HL-60 (cell line): ENCODE measurements at regions not wholly inside any gene's neighbourhood (a gene's known extent, or its start where the extent isn't known, plus 50 kb on each side); places are given as distances from the start of the nearest gene placed in this dataset.
A peak's percentile ranks its signal among the peaks of the same experiment; 100 is the strongest.

ENCODE experiments used
- DNase-seq, 2 experiments: peaks; one replicate each; pipeline ENCODE4 v3.0.0-alpha.2; 2010 to 2020; ENCODE audit warnings: low read depth in 1 of 2, low spot score in 1 of 2
- H3K27ac ChIP-seq: fragments of 250-450 bp; sonication (Bioruptor Pico); replicated peaks from 2 replicates; pipeline ENCODE4 v1.5.1; 2020; ENCODE audit warnings: mild to moderate bottlenecking, moderate library complexity
- H3K27me3 ChIP-seq: fragments of 250-450 bp; sonication (Bioruptor Pico); 2 replicates; pipeline ENCODE4 v1.5.1; 2021; ENCODE audit warnings: mild to moderate bottlenecking, moderate library complexity; ENCODE audit not compliant: insufficient read depth, poor library complexity, severe bottlenecking
- H3K4me3 ChIP-seq: replicated peaks from 2 replicates; pipeline ENCODE4 v1.5.1; 2011; ENCODE audit warnings: mild to moderate bottlenecking, control low read depth, low read length; ENCODE audit not compliant: insufficient read depth
- GABPA ChIP-seq: IDR thresholded peaks from 2 replicates; pipeline ENCODE4 v1.6.1; 2012; ENCODE audit warnings: low read depth
- POLR2AphosphoS5 ChIP-seq: IDR thresholded peaks from 2 replicates; pipeline ENCODE4 v1.6.1; 2012; ENCODE audit warnings: low read depth
- SPI1 ChIP-seq: IDR thresholded peaks from 2 replicates; pipeline ENCODE4 v1.6.1; 2012; ENCODE audit warnings: low read depth, mild to moderate bottlenecking, borderline replicate concordance
- TF ChIP-seq, protein P1 (sequence below): IDR thresholded peaks from 2 replicates; pipeline ENCODE4 v1.6.1; 2012; ENCODE audit warnings: low read depth; ENCODE audit not compliant: insufficient replicate concordance
- TF ChIP-seq, protein P2 (sequence below): IDR thresholded peaks from one replicate; pipeline ENCODE4 v1.5.1; 2011; ENCODE audit warnings: low read length, control low read depth, inconsistent platforms; ENCODE audit not compliant: insufficient read depth

DNA sequence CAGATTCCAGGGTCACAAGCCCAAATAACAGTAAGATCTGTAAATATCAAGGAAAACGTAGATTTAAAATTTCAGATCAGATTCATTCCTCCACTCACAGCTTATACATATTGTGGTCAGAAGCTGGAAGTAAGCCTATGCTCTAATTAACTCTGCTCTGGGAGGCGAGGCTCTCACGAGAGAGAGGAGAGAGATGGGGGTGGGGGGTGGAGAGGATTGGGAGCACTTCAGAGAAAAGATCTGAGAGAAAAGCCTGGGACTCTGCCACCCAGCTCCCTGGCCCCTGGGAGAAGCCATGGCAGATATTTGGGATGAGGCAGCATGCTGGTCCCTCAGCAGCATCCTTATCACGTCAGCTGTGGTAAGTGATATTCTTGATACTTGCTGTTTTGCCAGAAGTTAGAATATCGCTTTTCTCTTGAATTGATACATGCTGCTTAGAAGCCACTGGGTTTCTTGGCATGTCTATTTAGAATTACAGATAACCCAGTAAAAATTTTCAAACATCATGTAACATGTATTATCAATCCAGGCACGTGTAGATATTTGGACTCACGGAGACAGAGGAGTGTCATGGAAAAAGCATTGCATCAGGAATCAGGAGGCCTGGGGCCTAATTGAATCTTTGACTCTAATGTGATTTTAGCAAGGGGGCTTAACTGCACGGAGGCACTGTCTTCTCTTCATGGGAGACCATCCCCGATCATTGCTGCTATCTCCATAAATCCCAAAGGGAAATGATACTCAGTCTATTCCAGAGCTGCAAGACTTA lies 265.4 kb downstream of the HRH4 start:
- DNase-seq, result no peak

DNA sequence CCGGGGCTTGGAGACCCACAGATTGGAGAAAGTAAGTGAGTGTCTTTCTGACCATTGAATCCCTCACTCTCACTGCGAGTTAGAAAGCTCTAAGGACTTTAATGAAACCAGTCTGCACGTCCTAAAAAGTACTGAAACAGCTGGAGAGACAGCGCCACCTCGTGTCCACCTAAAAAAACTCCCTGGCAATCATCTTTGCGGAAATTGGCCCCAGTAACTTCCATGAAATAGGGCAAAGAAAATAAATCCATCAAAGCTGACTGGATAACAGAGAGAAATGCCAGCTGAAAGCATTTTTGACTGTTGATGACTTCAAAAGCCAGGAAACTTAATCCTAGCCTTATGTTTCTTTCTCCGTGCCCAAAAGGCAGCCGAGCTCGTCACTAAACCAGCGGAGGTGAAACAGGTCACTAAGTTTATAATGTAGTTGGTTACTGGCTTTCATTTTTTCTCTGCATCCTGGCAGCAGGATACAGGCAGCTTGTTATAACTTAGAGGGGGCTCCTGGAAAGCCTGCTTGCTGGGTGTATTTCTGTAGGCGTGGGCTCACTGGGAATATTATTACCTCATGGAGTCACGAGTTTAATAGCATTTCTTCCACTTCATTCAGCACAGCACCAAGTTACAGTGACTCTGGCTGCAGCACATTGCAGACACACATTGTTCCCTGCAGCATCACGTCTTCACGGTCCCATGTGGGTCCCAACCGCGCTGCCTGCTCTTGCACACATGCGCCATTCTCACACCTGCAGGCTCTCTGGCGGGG lies 266.5 kb downstream of the HRH4 start:
- no peak for TF ChIP-seq POLR2AphosphoS5
- TF ChIP-seq, protein P1, sequence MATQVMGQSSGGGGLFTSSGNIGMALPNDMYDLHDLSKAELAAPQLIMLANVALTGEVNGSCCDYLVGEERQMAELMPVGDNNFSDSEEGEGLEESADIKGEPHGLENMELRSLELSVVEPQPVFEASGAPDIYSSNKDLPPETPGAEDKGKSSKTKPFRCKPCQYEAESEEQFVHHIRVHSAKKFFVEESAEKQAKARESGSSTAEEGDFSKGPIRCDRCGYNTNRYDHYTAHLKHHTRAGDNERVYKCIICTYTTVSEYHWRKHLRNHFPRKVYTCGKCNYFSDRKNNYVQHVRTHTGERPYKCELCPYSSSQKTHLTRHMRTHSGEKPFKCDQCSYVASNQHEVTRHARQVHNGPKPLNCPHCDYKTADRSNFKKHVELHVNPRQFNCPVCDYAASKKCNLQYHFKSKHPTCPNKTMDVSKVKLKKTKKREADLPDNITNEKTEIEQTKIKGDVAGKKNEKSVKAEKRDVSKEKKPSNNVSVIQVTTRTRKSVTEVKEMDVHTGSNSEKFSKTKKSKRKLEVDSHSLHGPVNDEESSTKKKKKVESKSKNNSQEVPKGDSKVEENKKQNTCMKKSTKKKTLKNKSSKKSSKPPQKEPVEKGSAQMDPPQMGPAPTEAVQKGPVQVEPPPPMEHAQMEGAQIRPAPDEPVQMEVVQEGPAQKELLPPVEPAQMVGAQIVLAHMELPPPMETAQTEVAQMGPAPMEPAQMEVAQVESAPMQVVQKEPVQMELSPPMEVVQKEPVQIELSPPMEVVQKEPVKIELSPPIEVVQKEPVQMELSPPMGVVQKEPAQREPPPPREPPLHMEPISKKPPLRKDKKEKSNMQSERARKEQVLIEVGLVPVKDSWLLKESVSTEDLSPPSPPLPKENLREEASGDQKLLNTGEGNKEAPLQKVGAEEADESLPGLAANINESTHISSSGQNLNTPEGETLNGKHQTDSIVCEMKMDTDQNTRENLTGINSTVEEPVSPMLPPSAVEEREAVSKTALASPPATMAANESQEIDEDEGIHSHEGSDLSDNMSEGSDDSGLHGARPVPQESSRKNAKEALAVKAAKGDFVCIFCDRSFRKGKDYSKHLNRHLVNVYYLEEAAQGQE, result no peak
- TF ChIP-seq, protein P2, sequence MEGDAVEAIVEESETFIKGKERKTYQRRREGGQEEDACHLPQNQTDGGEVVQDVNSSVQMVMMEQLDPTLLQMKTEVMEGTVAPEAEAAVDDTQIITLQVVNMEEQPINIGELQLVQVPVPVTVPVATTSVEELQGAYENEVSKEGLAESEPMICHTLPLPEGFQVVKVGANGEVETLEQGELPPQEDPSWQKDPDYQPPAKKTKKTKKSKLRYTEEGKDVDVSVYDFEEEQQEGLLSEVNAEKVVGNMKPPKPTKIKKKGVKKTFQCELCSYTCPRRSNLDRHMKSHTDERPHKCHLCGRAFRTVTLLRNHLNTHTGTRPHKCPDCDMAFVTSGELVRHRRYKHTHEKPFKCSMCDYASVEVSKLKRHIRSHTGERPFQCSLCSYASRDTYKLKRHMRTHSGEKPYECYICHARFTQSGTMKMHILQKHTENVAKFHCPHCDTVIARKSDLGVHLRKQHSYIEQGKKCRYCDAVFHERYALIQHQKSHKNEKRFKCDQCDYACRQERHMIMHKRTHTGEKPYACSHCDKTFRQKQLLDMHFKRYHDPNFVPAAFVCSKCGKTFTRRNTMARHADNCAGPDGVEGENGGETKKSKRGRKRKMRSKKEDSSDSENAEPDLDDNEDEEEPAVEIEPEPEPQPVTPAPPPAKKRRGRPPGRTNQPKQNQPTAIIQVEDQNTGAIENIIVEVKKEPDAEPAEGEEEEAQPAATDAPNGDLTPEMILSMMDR, result peak; percentile 80
- TF ChIP-seq GABPA, result no peak
- peaks cover 6% of the 10 kb centered on the region for H3K27me3 ChIP-seq
- H3K4me3 ChIP-seq, result no peak overlapping the region
- DNase-seq, result peak; percentile 32 to 68
- no peak overlapping the region for H3K27ac ChIP-seq

More for the DNA sequence above, 265.4 kb downstream of the HRH4 start:
- H3K27me3 ChIP-seq, result peaks cover 11% of the 10 kb centered on the region
- TF ChIP-seq, protein P1, result no peak
- TF ChIP-seq, protein P2, result no peak
- TF ChIP-seq GABPA, result no peak
- TF ChIP-seq SPI1, result no peak
- no peak for TF ChIP-seq POLR2AphosphoS5
- H3K27ac ChIP-seq, result no peak overlapping the region
- no peak overlapping the region for H3K4me3 ChIP-seq

DNA sequence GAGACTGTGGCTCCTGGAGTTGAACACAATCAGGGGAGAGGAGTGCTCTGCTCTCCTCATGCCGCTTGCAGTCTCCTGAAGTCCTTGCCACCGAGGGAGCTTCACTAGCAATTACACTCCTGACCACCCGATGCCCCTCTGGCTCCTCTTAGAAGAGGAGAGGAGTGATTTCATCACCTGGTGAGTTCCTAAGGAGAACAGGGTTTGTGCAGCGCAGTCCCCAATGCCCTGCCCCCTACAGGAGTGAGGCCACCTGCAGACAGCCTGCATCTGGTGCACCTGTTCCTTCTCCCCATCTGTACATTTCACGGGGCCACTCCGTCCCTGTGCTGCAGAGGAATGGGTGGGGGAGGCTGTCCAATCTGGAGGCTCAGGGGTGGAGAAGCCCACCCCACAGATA lies 267.2 kb downstream of the HRH4 start:
- DNase-seq, result no peak
- H3K4me3 ChIP-seq, result no peak overlapping the region

More for the DNA sequence above, 267.2 kb downstream of the HRH4 start:
- H3K27me3 ChIP-seq, result peaks cover 2% of the 10 kb centered on the region
- H3K27ac ChIP-seq, result no peak overlapping the region
- TF ChIP-seq, protein P2, result no peak
- TF ChIP-seq, protein P1, result no peak
- TF ChIP-seq SPI1 (no peak), GABPA (no peak), POLR2AphosphoS5 (no peak)
